Activated T-helper 2 cell treated with anti-CD3 and anti-CD28 coated beads, Interferon-gamma antibody, Interleukin-2, Interleukin-4, amounts not matched to agents 10 μg/mL and 5 μg/mL and 100 μg/mL, durations not matched to agents 14 hours and 24 hours and 36 hours (primary cell): ENCODE measurements at regions not wholly inside any gene's neighbourhood (a gene's known extent, or its start where the extent isn't known, plus 50 kb on each side); places are given as distances from the start of the nearest gene placed in this dataset.
"Not testable (repeated sequence)": the region's sequence is repeated elsewhere in the genome, so short reads cannot be mapped to it uniquely, and the experiment has no call there.

Source experiments
- DNase-seq: peaks from one replicate; pipeline ENCODE4 v3.0.0; 2021; ENCODE audit warnings: low spot score
- H3K27ac Mint-ChIP-seq: one replicate; pipeline ENCODE4 v1.8.0; 2021; ENCODE audit warnings: mixed read lengths
- H3K27me3 Mint-ChIP-seq: one replicate; pipeline ENCODE4 v1.8.0; 2021; ENCODE audit warnings: low read depth, mixed read lengths
- H3K36me3 Mint-ChIP-seq: one replicate; pipeline ENCODE4 v1.8.0; 2021; ENCODE audit warnings: low read depth, mixed read lengths
- H3K4me1 Mint-ChIP-seq: one replicate; pipeline ENCODE4 v1.8.0; 2021; ENCODE audit warnings: low read depth, mixed read lengths
- H3K4me3 Mint-ChIP-seq: one replicate; pipeline ENCODE4 v1.8.0; 2021; ENCODE audit warnings: low read depth, mild to moderate bottlenecking, moderate library complexity, mixed read lengths
- H3K9me3 Mint-ChIP-seq: one replicate; pipeline ENCODE4 v1.8.0; 2021; ENCODE audit warnings: mixed read lengths
- intact Hi-C: fragments of 100-400 bp; cut with micrococcal nuclease; formaldehyde crosslinking; loops from one replicate; pipeline ENCODE4 v1.15.1; 2023

- H3K4me3 Mint-ChIP-seq, H3K27ac Mint-ChIP-seq, H3K4me1 Mint-ChIP-seq, H3K36me3 Mint-ChIP-seq, intact Hi-C loops, H3K9me3 Mint-ChIP-seq, DNase-seq: not testable (repeated sequence)
- H3K27me3 Mint-ChIP-seq: peaks cover 37% of the 10 kb centered on the region
Observed at GRCh38 chr7:149674728-149675385, 98.5 kb downstream of the ZNF467 start.

GRCh38 chr7:149673006-149673405, 100.4 kb downstream of the ZNF467 start:
- peaks cover 41% of the 10 kb centered on the region for H3K27me3 Mint-ChIP-seq
- H3K9me3 Mint-ChIP-seq: no peaks in the 10 kb centered on the region
- no peaks in the 10 kb centered on the region for H3K36me3 Mint-ChIP-seq
- intact Hi-C loops: no loop called here
- H3K27ac Mint-ChIP-seq: no peak overlapping the region
- H3K4me3 Mint-ChIP-seq: no peak overlapping the region
- no peak for DNase-seq
- H3K4me1 Mint-ChIP-seq: peaks cover 4% of the 10 kb centered on the region

- no peaks in the 10 kb centered on the region for H3K9me3 Mint-ChIP-seq
- peaks cover 53% of the 10 kb centered on the region for H3K27me3 Mint-ChIP-seq
- DNase-seq: no peak
- no peak overlapping the region for H3K27ac Mint-ChIP-seq
- intact Hi-C loops: no loop called here
- peaks cover 4% of the 10 kb centered on the region for H3K4me1 Mint-ChIP-seq
- H3K36me3 Mint-ChIP-seq: no peaks in the 10 kb centered on the region
- H3K4me3 Mint-ChIP-seq: no peak overlapping the region
Observed at GRCh38 chr7:149670288-149670687, 103.1 kb downstream of the ZNF467 start.

GRCh38 chr7:149669121-149669818, 104.1 kb downstream of the ZNF467 start:
- no peaks in the 10 kb centered on the region for H3K36me3 Mint-ChIP-seq
- H3K27me3 Mint-ChIP-seq: peaks cover 57% of the 10 kb centered on the region
- no peak overlapping the region for H3K4me3 Mint-ChIP-seq
- intact Hi-C loops: loop anchor here (1.0 kb wide), 1 partner anchor 73 kb away; no protein-coding TSS in a partner anchor
- no peak overlapping the region for H3K27ac Mint-ChIP-seq
- H3K9me3 Mint-ChIP-seq: no peaks in the 10 kb centered on the region
- H3K4me1 Mint-ChIP-seq: peaks cover 4% of the 10 kb centered on the region
- no peak for DNase-seq

- intact Hi-C loops: no loop called here
- Mint-ChIP-seq H3K4me1 (peaks cover 4% of the 10 kb centered on the region), H3K27ac (no peak overlapping the region), H3K36me3 (no peaks in the 10 kb centered on the region), H3K27me3 (peaks cover 54% of the 10 kb centered on the region), H3K4me3 (no peak overlapping the region), H3K9me3 (no peaks in the 10 kb centered on the region)
- no peak for DNase-seq
Observed at GRCh38 chr7:149666360-149666945, 106.9 kb downstream of the ZNF467 start.

- peaks cover 50% of the 10 kb centered on the region for H3K27me3 Mint-ChIP-seq
- H3K27ac Mint-ChIP-seq, intact Hi-C loops, H3K9me3 Mint-ChIP-seq, DNase-seq, H3K36me3 Mint-ChIP-seq, H3K4me1 Mint-ChIP-seq, H3K4me3 Mint-ChIP-seq: not testable (repeated sequence)
Observed at GRCh38 chr7:149665618-149666017, 107.8 kb downstream of the ZNF467 start.

- no peak overlapping the region for H3K4me3 Mint-ChIP-seq
- no peaks in the 10 kb centered on the region for H3K36me3 Mint-ChIP-seq
- no peaks in the 10 kb centered on the region for H3K9me3 Mint-ChIP-seq
- intact Hi-C loops: no loop called here
- H3K27me3 Mint-ChIP-seq: peaks cover 50% of the 10 kb centered on the region
- no peak for DNase-seq
- H3K4me1 Mint-ChIP-seq: peaks cover 4% of the 10 kb centered on the region
- no peak overlapping the region for H3K27ac Mint-ChIP-seq
Observed at GRCh38 chr7:149664666-149665065, 108.7 kb downstream of the ZNF467 start.

GRCh38 chr7:149664176-149664575, 109.2 kb downstream of the ZNF467 start:
- Mint-ChIP-seq H3K36me3 (no peaks in the 10 kb centered on the region), H3K4me3 (no peak overlapping the region), H3K27me3 (peaks cover 49% of the 10 kb centered on the region), H3K27ac (no peak overlapping the region), H3K4me1 (peaks cover under 1% of the 10 kb centered on the region), H3K9me3 (no peaks in the 10 kb centered on the region)
- no peak for DNase-seq
- intact Hi-C loops: no loop called here

- Mint-ChIP-seq H3K4me3 (no peak overlapping the region), H3K36me3 (no peaks in the 10 kb centered on the region), H3K27me3 (peaks cover 43% of the 10 kb centered on the region), H3K9me3 (no peaks in the 10 kb centered on the region), H3K4me1 (no peaks in the 10 kb centered on the region), H3K27ac (no peak overlapping the region)
- DNase-seq: peak; percentile 59
- intact Hi-C loops: loop anchor here (1.0 kb wide), 1 partner anchor 80 kb away; no protein-coding TSS in a partner anchor
Observed at GRCh38 chr7:149662591-149663095, 110.7 kb downstream of the ZNF467 start.

GRCh38 chr7:149655784-149656183, 117.6 kb downstream of the ZNF467 start:
- Mint-ChIP-seq H3K27ac (no peak overlapping the region), H3K4me3 (no peak overlapping the region), H3K9me3 (peaks cover 23% of the 10 kb centered on the region), H3K4me1 (no peaks in the 10 kb centered on the region), H3K36me3 (no peaks in the 10 kb centered on the region), H3K27me3 (peaks cover 37% of the 10 kb centered on the region)
- intact Hi-C loops: no loop called here
- DNase-seq: no peak

- Mint-ChIP-seq H3K36me3 (no peaks in the 10 kb centered on the region), H3K4me3 (no peak overlapping the region), H3K27me3 (peaks cover 30% of the 10 kb centered on the region), H3K27ac (no peak overlapping the region), H3K9me3 (peaks cover 23% of the 10 kb centered on the region), H3K4me1 (no peaks in the 10 kb centered on the region)
- no peak for DNase-seq
- intact Hi-C loops: no loop called here
Observed at GRCh38 chr7:149654588-149654987, 118.8 kb downstream of the ZNF467 start.

GRCh38 chr7:149650190-149650589, 123.2 kb downstream of the ZNF467 start:
- peaks cover 37% of the 10 kb centered on the region for H3K27me3 Mint-ChIP-seq
- intact Hi-C loops, H3K4me3 Mint-ChIP-seq, H3K36me3 Mint-ChIP-seq, H3K27ac Mint-ChIP-seq, H3K4me1 Mint-ChIP-seq, DNase-seq: not testable (repeated sequence)
- H3K9me3 Mint-ChIP-seq: peaks cover 23% of the 10 kb centered on the region

- no peak overlapping the region for H3K4me3 Mint-ChIP-seq
Observed at GRCh38 chr7:149644754-149645153, 128.6 kb downstream of the ZNF467 start.

More at GRCh38 chr7:149644754-149645153, 128.6 kb downstream of the ZNF467 start:
- no peak for DNase-seq
- H3K36me3 Mint-ChIP-seq: no peaks in the 10 kb centered on the region
- peaks cover 21% of the 10 kb centered on the region for H3K27me3 Mint-ChIP-seq
- H3K9me3 Mint-ChIP-seq: no peaks in the 10 kb centered on the region
- H3K4me1 Mint-ChIP-seq: no peaks in the 10 kb centered on the region
- intact Hi-C loops: no loop called here
- H3K27ac Mint-ChIP-seq: no peak overlapping the region
